ENCODE measurements at regions not wholly inside any gene's neighbourhood (a gene's known extent, or its start where the extent isn't known, plus 50 kb on each side); places are given as distances from the start of the nearest gene placed in this dataset.
"Not testable (repeated sequence)": the region's sequence is repeated elsewhere in the genome, so short reads cannot be mapped to it uniquely, and the experiment has no call there.

DNA sequence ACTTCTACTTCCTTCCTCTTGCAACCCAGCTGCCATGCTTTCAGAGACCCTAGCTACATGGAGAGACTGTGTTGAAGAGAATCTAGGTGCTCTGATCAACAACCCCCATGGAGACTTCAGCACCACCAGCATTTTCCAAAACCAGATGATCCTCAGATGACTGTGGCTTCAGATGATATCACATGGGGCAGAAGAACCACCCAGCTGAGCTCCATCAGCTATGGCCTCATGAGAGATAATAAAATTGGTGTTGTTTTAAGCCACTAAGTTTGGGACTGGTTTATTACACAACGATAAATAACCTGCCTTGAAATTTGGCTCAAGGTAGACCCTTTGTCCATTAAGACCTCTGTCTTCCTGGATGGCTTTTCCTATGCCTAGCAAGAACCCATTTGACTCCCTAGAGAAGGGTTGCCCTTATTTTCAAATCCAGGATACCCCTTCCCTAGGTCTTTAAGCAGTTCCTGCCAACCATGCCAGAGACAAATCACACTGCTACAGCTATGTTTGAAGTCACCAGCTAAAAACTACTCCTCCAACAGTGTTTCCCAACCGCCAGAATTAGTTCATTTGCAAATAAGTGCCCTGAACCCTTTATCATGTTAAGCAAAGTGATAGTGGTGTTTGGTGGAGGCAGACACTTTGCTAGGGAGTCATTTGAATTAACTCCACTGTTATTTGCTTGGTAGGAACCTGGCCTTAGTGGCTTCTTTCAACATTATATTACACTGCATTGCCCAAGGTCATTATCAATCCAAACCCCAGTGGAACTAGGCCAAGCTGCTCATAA, 136.9 kb upstream of the PALS2 start:
- CTCF ChIA-PET, result no interaction called here
- no peak for DNase-seq (ENCODE audit: extremely low spot score)
- TF ChIP-seq FOXK2 (IDR thresholded peaks at IDR 0.05) (no peak), L3MBTL2 (conservative IDR thresholded peaks at IDR 0.05) (no peak), ARNT (IDR thresholded peaks at IDR 0.05) (no peak), SP1 (IDR thresholded peaks at IDR 0.05) (no peak), BHLHE40 (IDR thresholded peaks at IDR 0.05; ENCODE audit: borderline replicate concordance) (no peak)
- POLR2A ChIA-PET, result no interaction called here

DNA sequence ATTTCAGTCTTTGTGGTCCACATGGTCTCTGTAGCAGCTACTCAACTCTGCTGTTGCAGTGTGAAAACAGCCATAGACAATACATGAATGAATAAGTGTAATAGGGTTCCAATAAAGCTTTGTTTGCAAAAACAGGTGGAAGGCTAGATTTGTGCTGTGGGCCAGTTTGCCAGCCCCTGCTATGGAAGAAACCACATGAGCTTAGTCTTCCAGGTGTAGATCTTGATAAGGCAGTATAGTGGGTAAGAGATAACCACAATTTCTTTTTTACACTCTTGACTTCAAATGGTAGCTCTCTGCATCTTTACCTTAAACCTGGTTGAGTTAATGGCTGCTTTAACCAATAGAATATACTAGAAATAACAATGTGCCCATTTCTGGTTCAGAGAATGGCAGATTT, 135.0 kb upstream of the PALS2 start:
- POLR2A ChIA-PET, result no interaction called here

DNA sequence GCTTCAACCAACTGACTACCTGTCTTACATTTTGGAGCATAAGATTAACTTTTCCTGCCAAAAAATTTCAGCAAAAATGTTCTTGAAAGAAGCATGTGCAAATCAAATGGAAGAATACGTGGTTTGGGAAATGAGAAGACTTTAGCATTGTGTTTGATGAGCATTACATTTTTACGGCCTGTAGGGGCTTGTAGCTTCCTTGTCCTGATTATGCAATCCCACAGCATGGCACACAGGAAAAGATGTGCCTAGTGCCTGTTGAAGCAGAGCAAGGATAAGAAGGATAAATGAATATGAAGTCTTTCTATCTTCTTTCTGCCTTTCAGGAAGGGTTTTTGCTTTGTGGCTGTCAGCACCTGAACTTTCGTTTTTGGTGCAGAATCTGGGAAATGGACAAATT, 134.1 kb upstream of the PALS2 start:
- DNase-seq (ENCODE audit: extremely low spot score); CTCF ChIA-PET; POLR2A ChIA-PET: not testable (repeated sequence)

More for the DNA sequence above, 135.0 kb upstream of the PALS2 start:
- CTCF ChIA-PET, result no interaction called here
- no peak for DNase-seq (ENCODE audit: extremely low spot score)
- TF ChIP-seq SUZ12 (IDR thresholded peaks at IDR 0.05) (no peak), TARDBP (IDR thresholded peaks at IDR 0.05) (no peak), L3MBTL2 (conservative IDR thresholded peaks at IDR 0.05) (no peak), FOXA1 (IDR thresholded peaks at IDR 0.05) (no peak), HDGF (IDR thresholded peaks at IDR 0.05; ENCODE audit: borderline replicate concordance) (no peak), ZNF384 (IDR thresholded peaks at IDR 0.05) (no peak), BHLHE40 (IDR thresholded peaks at IDR 0.05; ENCODE audit: borderline replicate concordance) (no peak)

DNA sequence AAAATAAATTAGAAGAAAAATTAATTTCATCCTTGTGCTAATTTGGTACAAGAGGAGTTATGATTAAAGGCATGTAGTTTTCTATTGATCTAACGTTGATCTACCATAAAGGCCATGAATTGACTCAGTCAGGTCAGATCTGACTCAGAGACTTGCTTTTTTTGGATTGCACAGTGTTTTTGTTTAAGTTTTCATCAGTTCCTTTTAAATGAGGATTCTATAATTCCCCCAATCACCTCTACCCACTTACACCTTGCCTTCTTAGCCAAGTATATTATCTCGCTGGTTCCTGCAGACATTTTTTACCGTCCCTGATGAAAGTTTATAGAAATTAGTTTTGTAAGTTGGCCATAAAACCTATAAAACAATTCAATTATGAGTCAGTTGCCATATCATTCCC, 132.4 kb upstream of the PALS2 start:
- ChIA-PET CTCF (no interaction called here), POLR2A (no interaction called here)
- TF ChIP-seq ZNF384 (IDR thresholded peaks at IDR 0.05), result no peak
- no peak for TF ChIP-seq FOXM1 (IDR thresholded peaks at IDR 0.05; ENCODE audit: borderline replicate concordance)
- no peak for TF ChIP-seq FOXA1 (IDR thresholded peaks at IDR 0.05)
- no peak for TF ChIP-seq ELF4 (IDR thresholded peaks at IDR 0.05)
- TF ChIP-seq HDGF (IDR thresholded peaks at IDR 0.05; ENCODE audit: borderline replicate concordance), result no peak
- TF ChIP-seq NFRKB (IDR thresholded peaks at IDR 0.05), result no peak
- TF ChIP-seq TARDBP (IDR thresholded peaks at IDR 0.05), result no peak
- no peak for TF ChIP-seq CTBP1 (IDR thresholded peaks at IDR 0.05; ENCODE audit: borderline replicate concordance)
- TF ChIP-seq SP1 (IDR thresholded peaks at IDR 0.05), result no peak
- TF ChIP-seq LEF1 (IDR thresholded peaks at IDR 0.05; ENCODE audit: borderline replicate concordance), result no peak
- no peak for TF ChIP-seq BHLHE40 (IDR thresholded peaks at IDR 0.05; ENCODE audit: borderline replicate concordance)
- no peak for TF ChIP-seq FOXK2 (IDR thresholded peaks at IDR 0.05)
- TF ChIP-seq, protein P1, sequence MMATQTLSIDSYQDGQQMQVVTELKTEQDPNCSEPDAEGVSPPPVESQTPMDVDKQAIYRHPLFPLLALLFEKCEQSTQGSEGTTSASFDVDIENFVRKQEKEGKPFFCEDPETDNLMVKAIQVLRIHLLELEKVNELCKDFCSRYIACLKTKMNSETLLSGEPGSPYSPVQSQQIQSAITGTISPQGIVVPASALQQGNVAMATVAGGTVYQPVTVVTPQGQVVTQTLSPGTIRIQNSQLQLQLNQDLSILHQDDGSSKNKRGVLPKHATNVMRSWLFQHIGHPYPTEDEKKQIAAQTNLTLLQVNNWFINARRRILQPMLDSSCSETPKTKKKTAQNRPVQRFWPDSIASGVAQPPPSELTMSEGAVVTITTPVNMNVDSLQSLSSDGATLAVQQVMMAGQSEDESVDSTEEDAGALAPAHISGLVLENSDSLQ (IDR thresholded peaks at IDR 0.05), result no peak
- TF ChIP-seq ARNT (IDR thresholded peaks at IDR 0.05), result no peak
- no peak for TF ChIP-seq SUZ12 (IDR thresholded peaks at IDR 0.05)
- no peak for TF ChIP-seq L3MBTL2 (conservative IDR thresholded peaks at IDR 0.05)
- DNase-seq (ENCODE audit: extremely low spot score), result no peak

DNA sequence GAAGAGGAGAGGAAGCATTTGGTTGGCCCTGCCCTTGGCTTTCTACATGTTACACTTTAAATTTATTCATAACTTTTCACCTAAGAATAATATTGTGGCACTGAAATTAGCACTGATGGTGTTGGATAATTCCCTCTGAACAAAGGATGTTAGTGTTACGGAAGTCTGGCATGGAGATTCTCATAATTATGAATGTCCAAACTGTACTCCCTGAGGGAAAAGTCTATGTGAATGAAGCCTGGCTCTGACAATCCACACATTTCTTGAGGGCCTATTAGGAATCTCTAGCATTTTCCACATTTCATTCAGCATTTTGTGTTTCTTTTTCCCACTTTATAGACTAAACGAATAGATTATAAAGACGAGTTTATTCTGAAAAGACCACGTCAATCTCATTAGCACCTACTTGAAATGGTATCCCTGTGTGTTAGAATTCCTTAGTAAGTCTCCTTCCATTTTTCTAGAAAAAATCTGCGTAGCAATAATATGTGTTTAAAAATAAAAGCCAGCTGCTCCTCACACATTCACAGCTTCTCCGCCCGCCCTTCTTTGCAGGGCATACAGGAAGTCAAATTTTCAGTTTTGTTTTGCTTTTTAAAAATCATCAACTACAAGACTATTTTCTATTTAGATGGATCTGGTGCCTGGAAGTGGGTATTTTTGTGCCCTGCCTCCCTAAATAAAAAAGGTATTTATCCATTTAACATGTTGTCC, 131.8 kb upstream of the PALS2 start:
- POLR2A ChIA-PET, result no interaction called here
- CTCF ChIA-PET, result no interaction called here

DNA sequence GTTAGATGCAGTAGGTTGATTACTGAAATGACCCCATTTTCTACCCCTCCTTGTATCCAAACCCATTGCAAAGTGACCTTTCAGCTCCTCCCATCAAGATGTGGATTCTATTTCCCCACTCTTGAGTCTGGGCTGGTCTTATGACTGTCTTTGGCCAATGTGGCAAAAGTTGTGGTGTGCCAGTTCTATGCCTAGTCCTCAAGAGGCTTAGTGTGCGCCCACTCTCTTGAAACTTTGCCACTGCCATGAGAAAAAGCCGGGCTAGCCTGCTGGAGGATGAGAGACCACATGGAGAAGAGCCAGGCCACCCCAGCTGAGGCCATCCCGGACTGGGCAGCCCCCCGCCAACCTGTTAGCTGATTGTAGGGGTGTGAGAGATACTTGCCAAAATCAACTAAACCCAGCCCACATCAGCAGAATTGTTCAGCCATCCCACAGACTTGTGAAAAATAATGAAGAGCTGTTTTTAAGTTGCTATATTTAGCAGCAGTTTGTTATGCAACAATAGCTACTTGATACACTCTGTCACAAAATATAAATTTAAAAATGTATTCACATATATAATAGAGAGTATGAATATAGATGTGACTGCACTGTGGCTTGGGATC, 131.0 kb upstream of the PALS2 start:
- DNase-seq (ENCODE audit: extremely low spot score), result no peak
- TF ChIP-seq ZNF384 (IDR thresholded peaks at IDR 0.05), result no peak
- no peak for TF ChIP-seq ARNT (IDR thresholded peaks at IDR 0.05)
- no peak for TF ChIP-seq TARDBP (IDR thresholded peaks at IDR 0.05)
- no peak for TF ChIP-seq ELF4 (IDR thresholded peaks at IDR 0.05)
- TF ChIP-seq, protein P1 (IDR thresholded peaks at IDR 0.05), result no peak
- TF ChIP-seq HDGF (IDR thresholded peaks at IDR 0.05; ENCODE audit: borderline replicate concordance), result no peak
- no peak for TF ChIP-seq FOXM1 (IDR thresholded peaks at IDR 0.05; ENCODE audit: borderline replicate concordance)
- TF ChIP-seq LEF1 (IDR thresholded peaks at IDR 0.05; ENCODE audit: borderline replicate concordance), result no peak
- no peak for TF ChIP-seq BHLHE40 (IDR thresholded peaks at IDR 0.05; ENCODE audit: borderline replicate concordance)
- no peak for TF ChIP-seq NFRKB (IDR thresholded peaks at IDR 0.05)
- no peak for TF ChIP-seq SUZ12 (IDR thresholded peaks at IDR 0.05)
- ChIA-PET POLR2A (no interaction called here), CTCF (no interaction called here)

More for the DNA sequence above, 131.8 kb upstream of the PALS2 start:
- TF ChIP-seq FOXK2 (IDR thresholded peaks at IDR 0.05), result no peak
- no peak for TF ChIP-seq L3MBTL2 (conservative IDR thresholded peaks at IDR 0.05)
- TF ChIP-seq NFRKB (IDR thresholded peaks at IDR 0.05), result no peak
- TF ChIP-seq ELF4 (IDR thresholded peaks at IDR 0.05), result no peak
- TF ChIP-seq ARNT (IDR thresholded peaks at IDR 0.05), result no peak
- no peak for TF ChIP-seq HDGF (IDR thresholded peaks at IDR 0.05; ENCODE audit: borderline replicate concordance)
- TF ChIP-seq FOXM1 (IDR thresholded peaks at IDR 0.05; ENCODE audit: borderline replicate concordance), result no peak
- no peak for TF ChIP-seq BHLHE40 (IDR thresholded peaks at IDR 0.05; ENCODE audit: borderline replicate concordance)
- no peak for DNase-seq (ENCODE audit: extremely low spot score)
